ENCODE measurements at regions not wholly inside any gene's neighbourhood (a gene's known extent, or its start where the extent isn't known, plus 50 kb on each side); places are given as distances from the start of the nearest gene placed in this dataset.

- no peak for DNase-seq
- intact Hi-C loops (cut with DNase I; ENCODE audit: low total_unique reads): no loop called here
- TF ChIP-seq POLR2A (IDR thresholded peaks at IDR 0.05): no peak
- TF ChIP-seq, protein P1, sequence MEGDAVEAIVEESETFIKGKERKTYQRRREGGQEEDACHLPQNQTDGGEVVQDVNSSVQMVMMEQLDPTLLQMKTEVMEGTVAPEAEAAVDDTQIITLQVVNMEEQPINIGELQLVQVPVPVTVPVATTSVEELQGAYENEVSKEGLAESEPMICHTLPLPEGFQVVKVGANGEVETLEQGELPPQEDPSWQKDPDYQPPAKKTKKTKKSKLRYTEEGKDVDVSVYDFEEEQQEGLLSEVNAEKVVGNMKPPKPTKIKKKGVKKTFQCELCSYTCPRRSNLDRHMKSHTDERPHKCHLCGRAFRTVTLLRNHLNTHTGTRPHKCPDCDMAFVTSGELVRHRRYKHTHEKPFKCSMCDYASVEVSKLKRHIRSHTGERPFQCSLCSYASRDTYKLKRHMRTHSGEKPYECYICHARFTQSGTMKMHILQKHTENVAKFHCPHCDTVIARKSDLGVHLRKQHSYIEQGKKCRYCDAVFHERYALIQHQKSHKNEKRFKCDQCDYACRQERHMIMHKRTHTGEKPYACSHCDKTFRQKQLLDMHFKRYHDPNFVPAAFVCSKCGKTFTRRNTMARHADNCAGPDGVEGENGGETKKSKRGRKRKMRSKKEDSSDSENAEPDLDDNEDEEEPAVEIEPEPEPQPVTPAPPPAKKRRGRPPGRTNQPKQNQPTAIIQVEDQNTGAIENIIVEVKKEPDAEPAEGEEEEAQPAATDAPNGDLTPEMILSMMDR (IDR thresholded peaks at IDR 0.05): no peak
- Histone ChIP-seq H3K4me3 (no peak overlapping the region), H3K27ac (no peak overlapping the region), H3K4me1 (no peaks in the 10 kb centered on the region), H3K27me3 (no peaks in the 10 kb centered on the region), H3K9me3 (no peaks in the 10 kb centered on the region), H3K36me3 (ENCODE audit: low read depth, missing control alignments) (no peaks in the 10 kb centered on the region)
- 89 to 93% methylated on average over 4 of the region's 4 CpGs for WGBS, 2 donors
Measured at GRCh38 chr5:81837667-81838306, 86.9 kb upstream of the SSBP2 start.

DNA sequence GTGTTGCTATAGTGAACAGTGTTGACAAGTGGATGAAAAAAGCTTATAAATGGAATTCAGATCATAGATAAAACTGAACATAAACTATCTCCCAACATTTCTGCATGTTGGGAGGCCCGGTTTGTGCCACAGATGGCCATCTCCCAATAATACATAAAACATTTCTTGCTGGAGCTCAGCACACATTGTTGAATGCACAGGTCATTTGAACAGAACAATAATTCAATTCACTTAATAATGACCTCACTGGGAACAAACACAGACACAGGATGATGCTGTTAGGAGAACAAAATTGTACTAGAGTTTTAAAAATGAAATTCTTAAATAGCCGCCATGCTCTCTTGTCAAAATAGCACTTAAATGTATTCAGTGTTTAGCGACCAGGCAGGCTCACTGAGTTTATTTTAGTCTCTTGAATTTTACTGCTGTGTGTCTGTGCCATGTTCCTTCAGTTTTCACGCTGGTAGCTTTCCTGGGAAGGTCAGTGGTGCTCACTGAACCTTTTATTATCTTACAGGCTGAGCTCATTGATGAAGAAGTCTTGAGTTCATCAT lies 85.0 kb upstream of the SSBP2 start:
- no peak overlapping the region for H3K27ac ChIP-seq
- H3K36me3 ChIP-seq (ENCODE audit: low read depth, missing control alignments): no peaks in the 10 kb centered on the region
- intact Hi-C loops (cut with DNase I; ENCODE audit: low total_unique reads): no loop called here
- 76 to 79% methylated on average over 4 of the region's 4 CpGs for WGBS, 2 donors
- no peak for DNase-seq
- H3K4me3 ChIP-seq: no peak overlapping the region
- no peaks in the 10 kb centered on the region for H3K27me3 ChIP-seq
- no peaks in the 10 kb centered on the region for H3K4me1 ChIP-seq
- TF ChIP-seq, protein P1 (IDR thresholded peaks at IDR 0.05): no peak
- TF ChIP-seq POLR2A (IDR thresholded peaks at IDR 0.05): no peak
- H3K9me3 ChIP-seq: no peaks in the 10 kb centered on the region

GRCh38 chr5:81834021-81834660 lies 83.2 kb upstream of the SSBP2 start:
- H3K9me3 ChIP-seq: no peaks in the 10 kb centered on the region
- intact Hi-C loops (cut with DNase I; ENCODE audit: low total_unique reads): no loop called here
- no peaks in the 10 kb centered on the region for H3K27me3 ChIP-seq
- 90 to 93% methylated on average over 11 of the region's 11 CpGs for WGBS, 2 donors
- no peaks in the 10 kb centered on the region for H3K36me3 ChIP-seq (ENCODE audit: low read depth, missing control alignments)
- H3K4me3 ChIP-seq: no peak overlapping the region
- H3K4me1 ChIP-seq: no peaks in the 10 kb centered on the region
- no peak for DNase-seq
- TF ChIP-seq POLR2A (IDR thresholded peaks at IDR 0.05): no peak
- TF ChIP-seq, protein P1 (IDR thresholded peaks at IDR 0.05): no peak
- H3K27ac ChIP-seq: no peak overlapping the region

DNA sequence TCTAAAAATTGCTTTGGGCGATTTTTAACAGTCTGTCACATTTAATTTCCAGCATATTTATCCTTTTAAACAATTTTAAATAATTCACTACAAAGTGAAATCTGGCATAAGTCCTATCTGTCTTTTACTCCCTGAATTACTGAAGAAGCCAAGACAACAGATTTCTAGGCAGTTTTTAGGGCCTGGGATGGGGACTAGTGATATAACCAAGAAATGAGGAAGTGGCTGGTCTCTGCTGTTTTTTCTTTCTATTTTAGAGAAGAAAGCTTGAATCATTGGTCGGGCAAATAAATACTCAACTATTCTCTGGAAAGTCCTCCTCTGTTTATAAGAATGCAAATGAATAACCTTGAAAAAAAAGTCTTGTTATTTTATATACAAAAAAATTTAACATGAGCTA lies 79.7 kb upstream of the SSBP2 start:
- Histone ChIP-seq H3K27ac (no peak overlapping the region), H3K36me3 (ENCODE audit: low read depth, missing control alignments) (no peaks in the 10 kb centered on the region), H3K4me1 (no peaks in the 10 kb centered on the region), H3K27me3 (no peaks in the 10 kb centered on the region), H3K4me3 (no peak overlapping the region), H3K9me3 (no peaks in the 10 kb centered on the region)
- no peak for DNase-seq
- intact Hi-C loops (cut with DNase I; ENCODE audit: low total_unique reads): no loop called here
- 75 to 86% methylated on average over 2 of the region's 2 CpGs for WGBS, 2 donors
- no peak for TF ChIP-seq POLR2A (IDR thresholded peaks at IDR 0.05)
- TF ChIP-seq, protein P1 (IDR thresholded peaks at IDR 0.05): no peak

Data from testis (tissue), 2 donors.